Type B pancreatic cell (in vitro differentiated cells): ENCODE measurements at regions not wholly inside any gene's neighbourhood (a gene's known extent, or its start where the extent isn't known, plus 50 kb on each side); places are given as distances from the start of the nearest gene placed in this dataset.

Experiments used
- DNase-seq: peaks from one replicate; pipeline ENCODE4 v3.0.0; 2021; ENCODE audit warnings: mixed read lengths; ENCODE audit not compliant: unreplicated experiment; ENCODE audit errors: extremely low spot score
- H3K27ac Mint-ChIP-seq: 2 replicates; pipeline ENCODE4 v1.8.0; 2021; ENCODE audit warnings: mild to moderate bottlenecking, mixed read lengths
- H3K27me3 Mint-ChIP-seq: 2 replicates; pipeline ENCODE4 v1.8.0; 2021; ENCODE audit warnings: mixed read lengths
- H3K36me3 Mint-ChIP-seq: 2 replicates; pipeline ENCODE4 v1.8.0; 2021; ENCODE audit warnings: mixed read lengths
- H3K4me1 Mint-ChIP-seq: one replicate; pipeline ENCODE4 v1.8.0; 2021; ENCODE audit warnings: mixed read lengths; ENCODE audit not compliant: unreplicated experiment
- H3K4me3 Mint-ChIP-seq: 2 replicates; pipeline ENCODE4 v1.8.0; 2021; ENCODE audit warnings: mild to moderate bottlenecking, mixed read lengths
- H3K9me3 Mint-ChIP-seq: 2 replicates; pipeline ENCODE4 v1.8.0; 2021; ENCODE audit warnings: mixed read lengths
- CTCF ChIP-seq: fragments of 200-600 bp; sonication (generic); conservative IDR thresholded peaks from 2 replicates; pipeline ENCODE4 v1.5.0; 2021; ENCODE audit warnings: antibody characterized with exemption, mild to moderate bottlenecking

DNA sequence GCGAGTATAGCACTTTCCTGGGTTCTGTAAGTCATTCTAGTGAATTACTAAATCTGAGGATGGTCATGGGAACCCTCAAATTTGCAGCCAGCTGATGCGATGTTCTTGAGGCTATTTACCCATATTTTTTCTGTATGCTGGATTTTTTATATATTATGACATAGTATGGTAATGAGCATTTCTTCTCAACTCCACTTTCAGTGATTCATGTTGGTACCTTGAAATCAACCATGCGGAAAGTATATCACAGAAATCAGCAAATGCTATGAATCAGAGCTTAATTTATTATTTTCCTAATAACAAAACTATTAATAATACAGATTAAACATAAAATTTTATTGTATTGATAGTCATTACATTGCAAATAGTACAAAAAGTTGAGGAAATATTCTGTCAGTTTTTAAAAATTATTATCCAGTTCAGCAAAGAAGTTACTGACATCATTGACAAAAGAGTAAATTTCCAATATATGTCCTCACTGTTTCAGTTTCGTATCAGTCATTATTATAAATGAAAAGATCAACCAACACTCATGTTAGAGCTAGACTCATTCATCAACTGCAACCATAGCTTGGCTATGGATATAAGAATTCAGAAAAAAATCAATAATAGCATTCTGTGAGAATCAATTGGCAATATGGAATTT lies 164.3 kb upstream of the SETMAR start:
- H3K4me3 Mint-ChIP-seq = no peak overlapping the region
- TF ChIP-seq CTCF = no peak
- no peaks in the 10 kb centered on the region for H3K27me3 Mint-ChIP-seq
- H3K27ac Mint-ChIP-seq = no peak overlapping the region
- no peak for DNase-seq
- no peaks in the 10 kb centered on the region for H3K36me3 Mint-ChIP-seq
- peaks cover 5% of the 10 kb centered on the region for H3K9me3 Mint-ChIP-seq
- H3K4me1 Mint-ChIP-seq = no peaks in the 10 kb centered on the region

- no peaks in the 10 kb centered on the region for H3K27me3 Mint-ChIP-seq
- no peak for DNase-seq
- no peaks in the 10 kb centered on the region for H3K4me1 Mint-ChIP-seq
- TF ChIP-seq CTCF = no peak
- H3K36me3 Mint-ChIP-seq = no peaks in the 10 kb centered on the region
- H3K4me3 Mint-ChIP-seq = no peak overlapping the region
- no peak overlapping the region for H3K27ac Mint-ChIP-seq
- no peaks in the 10 kb centered on the region for H3K9me3 Mint-ChIP-seq
Observed at GRCh38 chr3:4139462-4140140, 163.6 kb upstream of the SETMAR start.

DNA sequence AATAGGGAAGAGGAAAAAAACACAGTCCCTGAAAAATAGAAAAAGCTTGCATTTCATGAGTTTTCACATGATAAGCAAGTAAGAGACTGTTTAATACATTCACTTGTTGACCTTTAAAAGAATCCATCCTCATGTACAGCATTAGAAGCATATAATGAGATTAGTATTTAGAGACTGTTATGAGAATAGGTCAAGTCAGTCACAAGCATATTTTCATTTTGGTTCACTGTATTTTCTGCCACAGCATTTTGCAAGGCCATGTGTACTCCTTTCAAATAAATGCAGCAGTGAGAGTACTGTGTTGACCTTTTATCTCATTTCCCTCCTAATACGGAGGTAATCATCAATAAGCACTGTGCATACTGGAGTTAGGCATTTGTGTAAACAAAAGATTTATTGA lies 162.2 kb upstream of the SETMAR start:
- Mint-ChIP-seq H3K4me3 (no peak overlapping the region), H3K4me1 (no peaks in the 10 kb centered on the region), H3K27ac (no peak overlapping the region), H3K27me3 (no peaks in the 10 kb centered on the region), H3K9me3 (no peaks in the 10 kb centered on the region), H3K36me3 (no peaks in the 10 kb centered on the region)
- no peak for DNase-seq
- no peak for TF ChIP-seq CTCF

- no peak overlapping the region for H3K27ac Mint-ChIP-seq
- DNase-seq = no peak
- H3K4me1 Mint-ChIP-seq = no peaks in the 10 kb centered on the region
- TF ChIP-seq CTCF = no peak
- no peaks in the 10 kb centered on the region for H3K27me3 Mint-ChIP-seq
- H3K9me3 Mint-ChIP-seq = no peaks in the 10 kb centered on the region
- no peaks in the 10 kb centered on the region for H3K36me3 Mint-ChIP-seq
- no peak overlapping the region for H3K4me3 Mint-ChIP-seq
Observed at GRCh38 chr3:4147556-4148118, 155.5 kb upstream of the SETMAR start.

- Mint-ChIP-seq H3K4me3 (no peak overlapping the region), H3K9me3 (no peaks in the 10 kb centered on the region), H3K4me1 (no peaks in the 10 kb centered on the region), H3K27me3 (no peaks in the 10 kb centered on the region), H3K36me3 (no peaks in the 10 kb centered on the region), H3K27ac (no peak overlapping the region)
- no peak for TF ChIP-seq CTCF
- DNase-seq = no peak
Observed at GRCh38 chr3:4149296-4149695, 153.9 kb upstream of the SETMAR start.
